DMS53 treated with DMSO at 0.1 percent for 48 hours (cell line): ENCODE measurements at regions not wholly inside any gene's neighbourhood (a gene's known extent, or its start where the extent isn't known, plus 50 kb on each side); places are given as distances from the start of the nearest gene placed in this dataset.

Experiments used
- DNase-seq: peaks from one replicate; lab custom pipeline; 2025; ENCODE audit not compliant: unreplicated experiment; lab: John Stamatoyannopoulos, UW

GRCh38 chr22:17269224-17269606, 50.0 kb upstream of the ADA2 start:
- no peak for DNase-seq
